Hindlimb muscle (tissue), 1 donor: ENCODE measurements at regions not wholly inside any gene's neighbourhood (a gene's known extent, or its start where the extent isn't known, plus 50 kb on each side); places are given as distances from the start of the nearest gene placed in this dataset.

ENCODE experiments used
- DNase-seq: peaks from one replicate; pipeline ENCODE4 v3.0.0-alpha.2; 2013

GRCh38 chr5:21165344-21165743 is 1177.3 kb upstream of the CDH18 start:
- no peak for DNase-seq

GRCh38 chr5:21164425-21164824 is 1176.4 kb upstream of the CDH18 start:
- no peak for DNase-seq

GRCh38 chr5:21159510-21160059 is 1171.6 kb upstream of the CDH18 start:
- no peak for DNase-seq

- DNase-seq, result no peak
These were observed 1166.5 kb upstream of the CDH18 start for GRCh38 chr5:21154526-21154925.

- no peak for DNase-seq
These were observed 1164.6 kb upstream of the CDH18 start for GRCh38 chr5:21152611-21153010.

- DNase-seq, result no peak
These were observed 1157.4 kb upstream of the CDH18 start for GRCh38 chr5:21145376-21145775.

- no peak for DNase-seq
These were observed 1155.7 kb upstream of the CDH18 start for GRCh38 chr5:21143686-21144085.

GRCh38 chr5:21142791-21143190 is 1154.8 kb upstream of the CDH18 start:
- no peak for DNase-seq

- DNase-seq, result no peak
These were observed 1153.0 kb upstream of the CDH18 start for GRCh38 chr5:21140987-21141386.

GRCh38 chr5:21126236-21126635 is 1138.2 kb upstream of the CDH18 start:
- DNase-seq, result no peak

GRCh38 chr5:21125238-21125983 is 1137.4 kb upstream of the CDH18 start:
- no peak for DNase-seq

- DNase-seq, result no peak
These were observed 1133.2 kb upstream of the CDH18 start for GRCh38 chr5:21121213-21121612.

- no peak for DNase-seq
These were observed 1109.7 kb upstream of the CDH18 start for GRCh38 chr5:21097661-21098060.

- no peak for DNase-seq
These were observed 1106.6 kb upstream of the CDH18 start for GRCh38 chr5:21094619-21095018.

GRCh38 chr5:21087766-21088165 is 1099.8 kb upstream of the CDH18 start:
- no peak for DNase-seq

GRCh38 chr5:21085791-21086190 is 1097.8 kb upstream of the CDH18 start:
- DNase-seq, result no peak

- DNase-seq, result no peak
These were observed 1084.0 kb upstream of the CDH18 start for GRCh38 chr5:21071986-21072385.

- DNase-seq, result no peak
These were observed 1083.4 kb upstream of the CDH18 start for GRCh38 chr5:21071421-21071820.

- DNase-seq, result no peak
These were observed 1082.9 kb upstream of the CDH18 start for GRCh38 chr5:21070858-21071257.

- no peak for DNase-seq
These were observed 1079.7 kb upstream of the CDH18 start for GRCh38 chr5:21067724-21068123.

GRCh38 chr5:21063146-21063545 is 1075.1 kb upstream of the CDH18 start:
- no peak for DNase-seq

- no peak for DNase-seq
These were observed 1070.3 kb upstream of the CDH18 start for GRCh38 chr5:21058289-21058688.

- no peak for DNase-seq
These were observed 1063.9 kb upstream of the CDH18 start for GRCh38 chr5:21051945-21052344.

- no peak for DNase-seq
These were observed 1061.9 kb upstream of the CDH18 start for GRCh38 chr5:21049901-21050300.

GRCh38 chr5:21030981-21031380 is 1043.0 kb upstream of the CDH18 start:
- DNase-seq, result no peak
